HG03196 (cell line): ENCODE measurements at regions not wholly inside any gene's neighbourhood (a gene's known extent, or its start where the extent isn't known, plus 50 kb on each side); places are given as distances from the start of the nearest gene placed in this dataset.
A peak's percentile ranks its signal among the peaks of the same experiment; 100 is the strongest.

Source experiments
- ATAC-seq: cut with Tn5 transposase; IDR thresholded peaks from one replicate; pipeline ENCODE4 v1.9.1; 2021; ENCODE audit not compliant: unreplicated experiment

DNA sequence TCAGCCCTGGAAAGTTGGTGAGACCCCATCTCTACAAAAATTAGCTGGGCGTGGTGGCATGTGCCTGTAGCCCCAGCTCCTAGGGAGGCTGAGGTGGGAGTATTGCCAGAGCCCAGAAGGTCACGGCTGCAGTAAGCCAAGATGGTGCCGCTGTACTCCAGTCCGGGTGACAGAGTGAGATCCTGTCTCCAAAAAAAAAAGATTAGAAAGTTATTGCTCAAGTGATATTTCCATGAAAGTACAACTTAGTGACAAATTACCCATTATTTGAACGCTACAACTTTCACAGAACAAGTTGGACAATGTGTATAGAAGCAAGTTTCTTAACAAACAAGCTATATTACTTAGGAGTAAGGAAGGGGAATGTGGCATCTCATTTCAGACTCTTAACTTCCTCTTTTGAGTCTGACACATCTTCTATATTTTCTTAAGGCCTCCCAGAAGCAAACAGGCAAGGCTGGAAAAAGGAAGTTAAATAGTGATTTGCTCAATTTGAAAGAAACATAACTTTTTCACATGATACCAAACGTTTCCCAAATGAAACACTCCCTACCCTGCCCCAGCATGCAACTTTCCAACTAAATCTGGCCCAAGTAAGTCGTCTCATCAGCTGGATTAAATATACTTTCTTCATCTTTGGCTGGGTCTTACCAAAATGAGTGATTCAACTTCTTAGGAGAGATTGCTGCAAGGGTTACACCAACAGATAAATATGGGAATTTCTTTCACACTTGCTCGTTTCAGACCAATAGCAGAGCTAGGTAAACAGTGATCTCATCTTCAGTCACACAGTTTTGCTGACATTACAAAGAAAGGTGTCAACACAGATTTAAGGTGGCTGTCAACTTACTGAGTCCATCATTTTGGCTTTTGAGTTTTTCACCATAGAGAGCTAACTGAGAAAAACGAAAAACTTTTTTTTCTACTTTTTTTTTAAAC, 66.3 kb upstream of the KLF6 start:
- ATAC-seq = peak; percentile 31

DNA sequence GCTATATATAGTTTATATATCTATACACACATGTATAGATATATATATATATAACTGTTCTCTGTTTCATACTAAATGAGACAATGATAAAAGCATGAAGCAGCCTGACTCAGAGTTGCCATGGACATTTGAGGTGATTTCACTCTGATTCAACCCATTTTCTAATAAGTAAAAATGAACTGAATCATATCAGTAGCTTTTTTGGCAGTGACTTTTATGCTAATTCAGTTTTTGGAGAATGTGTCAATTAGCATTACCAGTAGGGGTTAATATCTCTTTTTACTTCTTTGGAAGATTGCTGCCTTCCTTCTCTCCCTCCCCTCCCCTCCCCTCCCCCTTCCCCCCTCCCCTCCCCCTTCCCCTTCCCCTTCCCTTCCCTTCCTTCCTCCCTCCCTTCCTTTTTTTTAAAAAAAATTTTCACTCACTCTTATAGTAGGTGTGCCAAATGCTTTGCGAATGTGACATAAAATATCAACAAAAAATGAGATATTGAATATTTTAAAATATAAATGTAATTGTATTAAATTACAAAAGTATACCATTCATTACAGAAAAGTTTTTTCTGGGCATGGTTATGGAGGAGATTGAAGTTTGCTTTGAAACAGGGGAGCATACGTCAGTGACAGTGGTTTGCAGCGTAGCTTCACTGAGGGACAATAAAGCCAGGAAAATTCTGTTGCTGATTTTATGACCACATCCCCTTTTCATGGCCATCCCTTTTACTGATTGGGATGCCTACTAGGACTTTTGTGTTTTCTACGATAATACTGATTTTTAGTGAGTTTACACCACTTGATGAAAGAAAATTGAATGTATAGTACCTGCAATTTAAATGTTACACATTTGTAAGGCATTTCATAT, 64.0 kb upstream of the KLF6 start:
- ATAC-seq = no peak

DNA sequence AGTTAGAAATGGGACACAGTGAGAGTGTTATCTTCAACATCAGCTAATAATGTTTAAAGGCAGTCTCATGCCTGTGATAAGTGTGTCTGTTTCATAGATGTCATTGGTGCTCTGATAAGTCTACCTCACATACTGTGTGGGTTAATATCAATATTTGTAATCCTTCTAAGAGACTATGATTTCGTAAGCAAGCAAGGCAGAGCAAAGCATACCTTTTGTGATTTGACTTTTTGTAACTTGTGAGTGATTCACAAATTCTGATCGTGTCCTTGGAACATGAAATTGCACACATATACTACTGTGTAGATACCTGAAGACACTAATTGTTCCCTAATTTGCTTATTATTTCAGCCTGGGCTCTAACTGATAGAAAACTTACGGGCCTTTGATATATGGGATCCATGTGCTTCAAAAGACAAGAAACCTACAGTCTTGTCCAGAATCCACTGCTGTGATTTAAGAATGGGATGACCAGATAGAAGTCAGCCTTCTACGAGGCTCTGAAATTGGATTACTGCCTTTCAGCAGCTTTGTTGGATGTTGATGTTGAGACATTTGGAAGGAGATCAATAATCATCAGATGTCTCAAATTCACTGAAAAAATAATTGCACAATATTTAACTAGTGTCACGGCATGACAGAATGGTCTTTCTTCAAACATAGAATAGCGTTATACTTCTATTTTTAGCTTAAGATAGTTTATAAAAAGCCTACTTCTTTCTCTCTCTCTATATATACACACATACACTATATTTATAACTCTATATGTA, 63.2 kb upstream of the KLF6 start:
- ATAC-seq = no peak

DNA sequence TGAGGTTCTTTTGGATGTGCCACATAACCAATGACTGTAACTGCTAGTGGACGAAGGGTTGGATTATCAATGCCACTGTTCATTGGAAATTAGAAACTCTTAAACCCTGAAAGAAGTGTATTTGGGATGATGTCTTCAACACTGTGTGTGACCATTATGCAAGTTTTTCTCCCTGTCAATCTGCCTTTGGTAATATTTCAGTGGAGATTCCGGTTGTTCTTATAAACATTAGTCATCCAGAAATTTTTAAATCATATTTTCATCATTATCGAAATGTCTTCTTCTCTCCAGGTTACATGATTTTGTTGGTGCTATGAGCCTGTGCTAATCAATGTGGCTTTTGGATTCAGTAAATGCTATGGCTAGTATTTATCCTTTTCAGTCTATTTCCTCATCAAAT, 61.7 kb upstream of the KLF6 start:
- ATAC-seq = no peak

DNA sequence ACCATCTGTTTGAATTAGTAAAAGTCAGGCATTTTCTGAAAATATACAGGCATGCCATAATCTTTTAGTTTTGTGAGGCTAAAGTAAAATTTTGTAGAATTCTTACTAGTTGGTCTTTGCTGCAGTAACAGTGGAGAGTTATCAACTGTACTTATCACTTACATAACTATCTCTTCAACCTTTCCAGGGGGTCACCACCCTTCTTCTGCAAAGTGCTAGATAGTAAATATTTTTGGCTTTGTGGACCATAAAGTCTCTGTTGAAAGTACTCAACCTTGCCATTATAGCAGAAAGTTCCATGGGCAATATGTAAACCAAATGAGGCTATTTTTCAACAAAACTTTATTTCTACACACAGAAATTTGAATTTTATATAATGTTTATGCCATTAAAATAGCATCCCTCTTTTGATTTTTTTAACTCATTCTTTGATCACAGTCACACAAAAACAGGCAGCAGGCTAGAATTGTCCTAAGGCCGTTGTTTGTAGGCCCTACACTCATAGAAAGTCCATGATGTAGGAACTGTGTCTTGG, 59.5 kb upstream of the KLF6 start:
- ATAC-seq = no peak

DNA sequence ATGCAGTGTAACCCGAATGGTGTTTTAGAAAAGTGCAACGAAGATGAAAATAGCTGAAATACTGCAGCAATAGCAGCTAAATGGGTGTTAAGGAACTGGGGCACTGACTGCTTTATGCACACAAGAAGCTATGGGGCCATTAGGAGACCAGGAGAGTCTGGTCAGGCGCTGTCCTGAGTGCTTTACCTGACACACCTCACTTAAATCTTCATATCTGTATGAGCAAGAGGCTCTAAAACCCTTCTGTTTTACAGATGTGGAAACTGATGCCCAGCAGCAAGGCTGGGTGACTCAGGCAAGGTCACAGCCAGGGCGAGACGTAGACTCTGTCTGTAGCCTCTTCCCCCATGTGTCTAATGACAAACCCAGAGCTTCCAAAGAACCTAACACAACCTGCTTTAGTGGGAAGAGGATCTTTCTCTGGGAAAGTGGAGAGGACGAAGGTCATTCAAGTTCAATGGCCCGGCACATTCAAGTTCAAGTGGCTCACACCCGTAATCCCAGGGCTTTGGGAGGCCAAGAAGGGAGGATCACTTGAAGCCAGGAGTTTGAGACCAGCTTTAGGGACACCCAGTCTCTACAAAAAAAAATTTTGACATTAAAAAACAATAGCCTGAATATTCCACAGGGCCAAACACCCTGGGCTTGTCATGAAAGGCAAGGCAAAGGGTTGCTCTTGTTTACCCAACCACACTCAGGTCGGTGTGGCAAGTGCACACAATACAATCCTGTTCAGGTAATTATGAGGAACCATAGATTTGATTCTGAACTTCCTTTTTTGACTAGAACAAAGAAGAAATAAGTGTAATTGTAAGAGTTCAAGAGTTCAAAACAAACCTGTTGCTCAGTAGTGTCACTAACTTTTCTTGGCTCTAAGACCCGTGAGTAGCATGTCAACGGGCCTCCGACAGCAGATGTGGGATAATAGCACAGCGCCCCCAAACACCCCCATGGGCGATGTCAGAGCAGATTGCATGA, 53.7 kb upstream of the KLF6 start:
- ATAC-seq = no peak

DNA sequence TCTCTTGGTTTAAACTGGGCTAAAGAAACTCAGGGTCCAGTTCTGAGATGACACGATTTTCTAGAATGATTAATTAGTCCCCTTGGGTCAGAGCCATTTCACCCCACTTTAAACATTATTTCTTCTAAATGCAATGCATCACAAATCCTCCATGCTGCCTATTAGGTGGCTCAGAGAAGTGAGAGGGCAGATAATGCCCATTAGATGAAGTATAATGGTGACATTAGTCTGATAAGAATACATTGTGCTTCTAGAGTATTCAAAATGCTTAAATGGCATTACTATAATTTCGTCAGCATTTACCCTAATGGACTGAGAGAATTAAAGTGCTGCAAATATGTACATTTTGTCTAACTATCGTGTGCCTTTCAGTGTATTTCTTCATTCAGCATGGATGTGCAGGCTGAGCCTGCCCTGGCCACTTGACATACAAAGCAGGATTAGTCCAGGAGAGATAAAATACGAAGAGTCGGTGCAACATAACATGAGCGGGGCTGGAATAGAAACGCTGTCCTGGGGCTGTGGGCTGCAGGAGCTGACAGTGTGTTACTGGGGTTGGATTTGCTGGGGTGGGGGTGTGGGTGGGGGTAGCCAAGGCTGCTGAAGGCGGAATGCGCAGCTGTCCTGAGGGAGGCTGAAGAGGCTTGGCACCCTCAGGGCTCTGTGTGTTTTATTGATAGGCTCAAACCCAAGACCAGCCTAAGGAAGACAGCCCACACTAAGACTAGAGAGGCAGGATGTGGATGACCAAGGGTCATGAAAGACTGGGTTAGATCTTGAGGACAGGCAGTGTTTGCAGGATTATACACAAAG, 52.8 kb upstream of the KLF6 start:
- ATAC-seq = no peak

DNA sequence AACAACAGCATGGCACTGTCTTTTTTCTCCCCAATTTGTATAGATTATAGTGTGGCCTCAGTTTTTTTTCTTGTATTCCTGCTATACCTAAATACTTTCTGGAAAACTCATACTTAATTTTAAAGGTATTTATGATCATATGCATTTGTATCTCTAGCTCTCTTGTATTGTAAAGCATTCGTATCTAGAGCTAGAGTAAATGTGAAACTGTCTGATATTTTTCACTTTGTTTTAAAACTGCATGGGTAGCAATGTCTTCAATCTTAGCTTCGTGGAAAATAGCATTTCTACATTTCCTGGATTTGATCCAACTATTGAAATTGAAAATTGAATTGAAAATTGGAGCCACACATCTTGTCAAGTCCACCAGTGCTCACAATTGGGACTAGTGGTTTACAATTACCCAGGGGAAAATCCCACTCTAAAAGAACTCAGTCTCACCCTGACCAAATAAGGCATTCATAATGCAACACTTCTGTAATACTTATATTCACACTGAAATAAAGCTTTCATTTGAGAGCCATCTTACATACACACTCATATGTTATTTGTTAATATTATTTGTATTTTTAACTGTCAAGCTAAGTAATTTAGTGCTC, 51.3 kb upstream of the KLF6 start:
- peak; percentile 54 for ATAC-seq

DNA sequence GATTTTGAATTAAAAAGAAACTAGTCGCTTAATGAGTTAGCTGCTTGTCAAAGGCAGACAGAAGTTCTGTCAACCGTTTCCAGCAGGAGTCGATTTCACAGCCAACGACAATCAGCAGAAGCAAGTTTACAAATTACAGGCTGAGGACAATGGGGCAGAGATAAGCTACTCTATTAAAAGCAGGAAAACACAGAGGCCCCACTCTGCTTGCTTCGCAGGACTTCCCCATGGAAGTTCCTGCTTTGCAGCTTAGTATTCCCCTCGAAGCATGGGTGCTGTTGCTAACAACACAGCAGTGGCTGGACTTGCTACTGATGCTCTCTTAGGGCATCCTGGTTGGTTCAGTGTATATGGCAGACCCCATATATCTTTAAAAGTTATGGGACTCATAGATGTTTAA, 50.8 kb upstream of the KLF6 start:
- ATAC-seq = no peak

DNA sequence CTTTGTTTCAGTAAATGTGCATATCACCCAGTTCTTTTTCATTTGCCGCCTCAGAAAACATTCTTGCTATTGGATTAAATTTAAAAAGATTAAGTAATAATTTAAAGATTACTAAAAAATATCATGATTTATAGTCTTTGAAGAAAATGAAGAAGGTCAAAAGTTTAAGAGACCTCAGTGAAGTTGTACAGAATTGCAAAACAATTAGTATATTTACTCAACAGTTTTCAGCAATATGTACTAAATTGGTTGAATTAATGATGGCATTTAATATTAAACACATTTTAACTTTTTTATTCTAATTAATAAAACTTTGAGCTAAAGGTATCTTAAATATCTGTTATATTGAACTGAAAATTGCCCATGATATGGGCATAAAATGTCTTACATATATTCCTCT, 49.9 kb upstream of the KLF6 start:
- ATAC-seq = no peak
